Activated naive CD8-positive, alpha-beta T cell treated with anti-CD3 and anti-CD28 coated beads, Interleukin-2, amount 50 U/mL, for 24 hours (primary cell): ENCODE measurements at regions not wholly inside any gene's neighbourhood (a gene's known extent, or its start where the extent isn't known, plus 50 kb on each side); places are given as distances from the start of the nearest gene placed in this dataset.
A peak's percentile ranks its signal among the peaks of the same experiment; 100 is the strongest.
"Not testable (repeated sequence)": the region's sequence is repeated elsewhere in the genome, so short reads cannot be mapped to it uniquely, and the experiment has no call there.

ENCODE experiments used
- ATAC-seq: fragments of 150-1000 bp; cut with Tn5 transposase; one replicate; pipeline ENCODE4 v1.10.0; 2021
- DNase-seq: peaks from one replicate; pipeline ENCODE4 v3.0.0; 2021
- H3K27ac Mint-ChIP-seq: one replicate; pipeline ENCODE4 v1.8.0; 2021; ENCODE audit warnings: mild to moderate bottlenecking, mixed read lengths
- H3K27me3 Mint-ChIP-seq: one replicate; pipeline ENCODE4 v1.8.0; 2021; ENCODE audit warnings: mixed read lengths
- H3K36me3 Mint-ChIP-seq: one replicate; pipeline ENCODE4 v1.8.0; 2021; ENCODE audit warnings: low read depth, mixed read lengths
- H3K4me1 Mint-ChIP-seq: one replicate; pipeline ENCODE4 v1.8.0; 2021; ENCODE audit warnings: mixed read lengths
- H3K4me3 Mint-ChIP-seq: one replicate; pipeline ENCODE4 v1.8.0; 2021; ENCODE audit warnings: mild to moderate bottlenecking, moderate library complexity, mixed read lengths
- H3K9me3 Mint-ChIP-seq: one replicate; pipeline ENCODE4 v1.8.0; 2021; ENCODE audit warnings: mixed read lengths

DNA sequence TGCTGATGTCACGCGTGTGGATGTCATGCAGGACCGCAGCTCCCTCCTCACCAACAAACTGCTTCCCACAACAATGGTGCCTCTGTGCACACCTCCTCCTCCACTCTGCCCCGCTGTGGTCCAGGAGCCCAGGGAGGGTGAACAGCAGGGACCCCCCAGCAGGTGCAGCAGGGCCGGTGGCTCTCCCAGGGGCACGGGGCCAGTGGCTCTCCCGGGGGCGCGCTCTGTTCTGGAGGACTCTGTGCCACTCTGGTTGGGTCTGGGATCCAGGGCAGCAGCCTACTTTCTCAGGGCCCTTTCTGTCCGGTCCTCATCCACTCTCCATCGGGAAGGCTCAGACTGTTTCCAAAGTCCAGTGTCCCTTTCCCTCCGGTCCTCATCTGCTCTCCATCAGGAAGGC lies 153.0 kb upstream of the ZNF469 start:
- H3K36me3 Mint-ChIP-seq, H3K4me3 Mint-ChIP-seq, H3K9me3 Mint-ChIP-seq, H3K27ac Mint-ChIP-seq, H3K27me3 Mint-ChIP-seq, ATAC-seq, DNase-seq, H3K4me1 Mint-ChIP-seq: not testable (repeated sequence)

- H3K4me1 Mint-ChIP-seq, H3K4me3 Mint-ChIP-seq, H3K27ac Mint-ChIP-seq: not testable (repeated sequence)
Observed at GRCh38 chr16:88230276-88230966, 152.3 kb upstream of the ZNF469 start.

GRCh38 chr16:88230967-88231615 lies 151.7 kb upstream of the ZNF469 start:
- DNase-seq, H3K27ac Mint-ChIP-seq, H3K4me1 Mint-ChIP-seq, H3K36me3 Mint-ChIP-seq, H3K9me3 Mint-ChIP-seq, ATAC-seq, H3K4me3 Mint-ChIP-seq, H3K27me3 Mint-ChIP-seq: not testable (repeated sequence)

More at GRCh38 chr16:88230276-88230966, 152.3 kb upstream of the ZNF469 start:
- H3K27me3 Mint-ChIP-seq, DNase-seq, H3K9me3 Mint-ChIP-seq, ATAC-seq, H3K36me3 Mint-ChIP-seq: not testable (repeated sequence)

DNA sequence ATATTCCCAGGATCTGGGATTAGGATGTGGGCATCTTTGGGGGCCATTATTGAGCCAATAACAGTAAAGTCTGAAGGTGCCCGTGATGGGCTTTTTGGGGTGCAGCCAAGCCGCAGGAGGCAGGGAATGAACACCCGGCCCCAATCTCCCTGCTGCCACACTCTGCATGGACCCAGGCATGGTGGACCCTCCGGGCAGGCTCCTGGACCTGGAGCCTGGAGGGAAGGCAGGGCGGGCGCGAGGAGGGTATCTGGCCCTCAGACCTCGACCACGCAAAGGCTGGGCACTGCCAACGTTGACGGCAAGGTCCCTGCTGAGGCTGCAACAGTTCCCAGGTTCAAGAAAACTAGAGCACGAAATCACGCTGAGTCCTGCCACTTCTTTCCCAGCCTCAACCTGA lies 150.9 kb upstream of the ZNF469 start:
- not testable (repeated sequence) for H3K4me1 Mint-ChIP-seq, H3K27ac Mint-ChIP-seq, ATAC-seq, H3K36me3 Mint-ChIP-seq, H3K4me3 Mint-ChIP-seq, H3K9me3 Mint-ChIP-seq, H3K27me3 Mint-ChIP-seq, DNase-seq

DNA sequence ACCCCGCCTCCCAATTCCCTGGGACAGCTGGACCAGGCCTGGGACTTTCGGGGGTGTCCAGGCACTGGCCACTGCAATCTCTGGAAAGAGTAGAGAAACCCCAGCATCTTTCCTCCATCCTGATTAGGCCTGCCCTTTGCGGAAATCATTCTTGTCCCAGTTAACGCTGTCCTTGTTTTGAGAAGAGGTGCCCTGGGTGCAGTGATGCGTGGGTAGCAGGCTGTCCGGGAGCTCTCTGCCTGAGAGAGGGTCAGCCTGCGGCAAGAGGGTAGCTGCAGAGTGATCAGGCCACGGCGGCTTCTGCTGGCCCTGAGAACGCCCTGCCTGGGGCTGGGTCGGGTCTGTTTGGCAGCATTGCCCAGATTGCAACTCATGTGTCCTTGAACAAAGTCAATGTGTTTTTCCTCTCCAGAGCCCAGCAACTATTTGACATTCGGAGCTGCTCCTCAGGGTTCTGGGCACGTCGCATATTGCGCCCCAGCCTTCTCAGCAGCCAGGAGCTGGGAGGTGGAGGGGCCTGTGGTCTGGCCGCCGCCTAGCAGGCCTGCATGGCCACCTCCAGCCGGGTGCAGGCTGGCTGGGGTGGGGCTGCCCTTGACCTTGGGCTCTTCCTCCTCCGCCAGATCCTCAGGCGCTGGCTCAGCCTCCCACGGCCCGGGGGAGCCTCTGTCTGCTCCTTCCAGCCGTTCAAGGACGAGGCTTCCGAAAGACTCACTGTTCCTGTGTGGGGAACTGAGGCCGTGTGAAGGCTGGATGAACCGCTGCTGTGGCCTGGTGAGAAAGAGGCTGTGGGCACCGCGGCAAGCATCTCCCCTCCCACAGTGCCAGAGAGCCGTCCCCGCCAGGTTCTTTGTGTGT lies 150.1 kb upstream of the ZNF469 start:
- not testable (repeated sequence) for H3K4me1 Mint-ChIP-seq, H3K27ac Mint-ChIP-seq, H3K4me3 Mint-ChIP-seq, H3K9me3 Mint-ChIP-seq, H3K27me3 Mint-ChIP-seq, H3K36me3 Mint-ChIP-seq, ATAC-seq, DNase-seq

- not testable (repeated sequence) for H3K4me1 Mint-ChIP-seq, DNase-seq, H3K27ac Mint-ChIP-seq, H3K36me3 Mint-ChIP-seq, H3K9me3 Mint-ChIP-seq, ATAC-seq, H3K27me3 Mint-ChIP-seq, H3K4me3 Mint-ChIP-seq
Observed at GRCh38 chr16:88233621-88234420, 148.9 kb upstream of the ZNF469 start.

- H3K4me3 Mint-ChIP-seq, H3K27ac Mint-ChIP-seq, H3K4me1 Mint-ChIP-seq, DNase-seq, H3K36me3 Mint-ChIP-seq, H3K9me3 Mint-ChIP-seq, ATAC-seq: not testable (repeated sequence)
- peaks cover 11% of the 10 kb centered on the region for H3K27me3 Mint-ChIP-seq
Observed at GRCh38 chr16:88234421-88235271, 148.1 kb upstream of the ZNF469 start.

DNA sequence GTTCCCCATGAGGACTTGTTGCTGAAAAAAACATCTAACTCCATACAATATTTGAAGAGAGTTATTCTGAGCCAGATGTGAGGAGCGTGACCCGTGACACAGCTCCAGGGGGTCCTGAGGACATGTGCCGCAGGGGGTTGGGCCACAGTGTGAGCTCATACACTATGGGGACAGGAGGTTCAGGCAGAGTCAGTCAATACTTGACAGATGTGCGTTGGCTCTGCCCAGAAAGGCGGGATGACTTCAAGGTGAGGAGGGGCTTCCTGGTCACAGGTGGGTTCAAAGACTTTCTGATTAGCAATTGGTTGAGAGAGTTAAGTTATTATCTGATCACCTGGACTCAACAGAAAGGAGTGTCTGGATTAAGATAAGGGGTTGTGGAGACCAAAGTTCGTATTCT lies 147.1 kb upstream of the ZNF469 start:
- H3K36me3 Mint-ChIP-seq, H3K4me1 Mint-ChIP-seq, H3K27ac Mint-ChIP-seq, DNase-seq, ATAC-seq, H3K9me3 Mint-ChIP-seq, H3K4me3 Mint-ChIP-seq: not testable (repeated sequence)
- peaks cover 12% of the 10 kb centered on the region for H3K27me3 Mint-ChIP-seq

GRCh38 chr16:88236229-88236628 lies 146.5 kb upstream of the ZNF469 start:
- not testable (repeated sequence) for ATAC-seq, H3K4me1 Mint-ChIP-seq, DNase-seq, H3K36me3 Mint-ChIP-seq, H3K9me3 Mint-ChIP-seq, H3K4me3 Mint-ChIP-seq, H3K27ac Mint-ChIP-seq
- peaks cover 12% of the 10 kb centered on the region for H3K27me3 Mint-ChIP-seq

- not testable (repeated sequence) for H3K4me1 Mint-ChIP-seq, ATAC-seq, H3K27ac Mint-ChIP-seq, H3K4me3 Mint-ChIP-seq, DNase-seq, H3K36me3 Mint-ChIP-seq, H3K9me3 Mint-ChIP-seq
- peaks cover 12% of the 10 kb centered on the region for H3K27me3 Mint-ChIP-seq
Observed at GRCh38 chr16:88237314-88237713, 145.4 kb upstream of the ZNF469 start.

GRCh38 chr16:88237761-88238415 lies 144.9 kb upstream of the ZNF469 start:
- H3K4me1 Mint-ChIP-seq, DNase-seq: not testable (repeated sequence)

DNA sequence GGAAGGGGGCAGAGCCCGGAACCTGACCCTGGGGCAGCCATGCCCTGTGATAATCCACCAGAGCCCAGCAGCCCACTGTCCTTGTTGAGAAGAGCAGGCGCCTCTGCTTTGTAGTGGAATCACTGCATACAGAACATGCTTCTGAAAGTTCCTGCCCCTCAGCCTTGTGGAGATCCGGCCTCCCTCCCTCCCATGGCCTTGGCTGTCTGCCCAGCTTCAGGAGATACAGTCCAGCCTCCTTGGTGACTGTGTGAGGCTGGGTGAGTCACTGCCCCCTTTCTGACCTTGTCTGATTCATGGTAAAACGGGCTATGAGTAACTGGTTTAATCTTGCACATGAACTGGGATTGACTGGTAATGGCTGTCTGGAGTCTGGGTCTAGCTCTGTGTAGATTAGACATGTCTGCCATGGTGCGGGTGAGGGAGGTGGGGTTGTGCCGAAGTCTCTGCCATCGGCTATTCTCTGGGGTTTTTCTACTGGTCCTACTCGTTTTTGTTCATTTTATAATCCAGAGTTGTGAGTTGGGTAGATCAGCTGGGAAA lies 144.0 kb upstream of the ZNF469 start:
- ATAC-seq (peak; percentile 92), DNase-seq (peak; percentile 35)
- H3K27ac Mint-ChIP-seq, H3K9me3 Mint-ChIP-seq, H3K4me3 Mint-ChIP-seq, H3K36me3 Mint-ChIP-seq, H3K4me1 Mint-ChIP-seq: not testable (repeated sequence)
- peaks cover 12% of the 10 kb centered on the region for H3K27me3 Mint-ChIP-seq

More at GRCh38 chr16:88237761-88238415, 144.9 kb upstream of the ZNF469 start:
- not testable (repeated sequence) for H3K27ac Mint-ChIP-seq, ATAC-seq, H3K36me3 Mint-ChIP-seq, H3K9me3 Mint-ChIP-seq, H3K4me3 Mint-ChIP-seq
- H3K27me3 Mint-ChIP-seq = peaks cover 12% of the 10 kb centered on the region

- H3K4me1 Mint-ChIP-seq, H3K4me3 Mint-ChIP-seq, H3K9me3 Mint-ChIP-seq, H3K36me3 Mint-ChIP-seq, DNase-seq, H3K27ac Mint-ChIP-seq, ATAC-seq: not testable (repeated sequence)
- H3K27me3 Mint-ChIP-seq = peaks cover 12% of the 10 kb centered on the region
Observed at GRCh38 chr16:88240118-88240517, 142.6 kb upstream of the ZNF469 start.
